HFF-Myc (cell line): ENCODE measurements at regions not wholly inside any gene's neighbourhood (a gene's known extent, or its start where the extent isn't known, plus 50 kb on each side); places are given as distances from the start of the nearest gene placed in this dataset.

Experiments used
- DNase-seq: peaks from one replicate; pipeline ENCODE4 v3.0.0-alpha.2; 2011; ENCODE audit warnings: low read depth; ENCODE audit errors: extremely low read depth
- H3K4me3 ChIP-seq: replicated peaks from 2 replicates; pipeline ENCODE4 v1.5.1; 2011; ENCODE audit warnings: low read depth, mild to moderate bottlenecking, control low read depth, low read length
- CTCF ChIP-seq: IDR thresholded peaks from 2 replicates; pipeline ENCODE4 v1.5.1; 2012; ENCODE audit warnings: mild to moderate bottlenecking, low read depth, low read length, control low read depth; ENCODE audit errors: missing control alignments

GRCh38 chr6:43887906-43888683 is 118.1 kb downstream of the VEGFA start:
- DNase-seq = no peak
- no peak overlapping the region for H3K4me3 ChIP-seq
- no peak for TF ChIP-seq CTCF

GRCh38 chr6:43887340-43887858 is 117.4 kb downstream of the VEGFA start:
- no peak for DNase-seq

GRCh38 chr6:43886717-43887339 is 116.8 kb downstream of the VEGFA start:
- H3K4me3 ChIP-seq = no peak overlapping the region
- TF ChIP-seq CTCF = no peak
- DNase-seq = no peak

More at GRCh38 chr6:43887340-43887858, 117.4 kb downstream of the VEGFA start:
- TF ChIP-seq CTCF = no peak
- no peak overlapping the region for H3K4me3 ChIP-seq

- no peak for TF ChIP-seq CTCF
- H3K4me3 ChIP-seq = no peak overlapping the region
- no peak for DNase-seq
Observed at GRCh38 chr6:43886067-43886461, 116.1 kb downstream of the VEGFA start.

- H3K4me3 ChIP-seq = no peak overlapping the region
- DNase-seq = no peak
- TF ChIP-seq CTCF = no peak
Observed at GRCh38 chr6:43885399-43886066, 115.5 kb downstream of the VEGFA start.

GRCh38 chr6:43884652-43885022 is 114.6 kb downstream of the VEGFA start:
- no peak overlapping the region for H3K4me3 ChIP-seq
- DNase-seq = no peak
- no peak for TF ChIP-seq CTCF
